Body of pancreas (tissue), 4 donors: ENCODE measurements at regions not wholly inside any gene's neighbourhood (a gene's known extent, or its start where the extent isn't known, plus 50 kb on each side); places are given as distances from the start of the nearest gene placed in this dataset.

ENCODE experiments used
- CTCF ChIP-seq, 7 experiments: fragments of 450-650 bp in 4 of 7; fragments of 200-600 bp in 3 of 7; sonication (generic) in 3 of 7; IDR thresholded peaks; one replicate each; pipeline ENCODE4 v1.5.1; 2016 to 2019; ENCODE audit warnings: antibody characterized with exemption in 7 of 7
- POLR2A ChIP-seq, 3 donors: fragments of 450-650 bp; IDR thresholded peaks; one replicate each; pipeline ENCODE4 v1.6.1; 2016; ENCODE audit warnings: antibody characterized with exemption in 3 of 3, mild to moderate bottlenecking in 2 of 3

- TF ChIP-seq CTCF (IDR thresholded peaks at IDR 0.05) (no peak), POLR2A (IDR thresholded peaks at IDR 0.05) (no peak)
These were observed 220.8 kb upstream of the PCSK5 start for GRCh38 chr9:75669721-75670120.
